Right atrium auricular region (tissue), 2 donors: ENCODE measurements at regions not wholly inside any gene's neighbourhood (a gene's known extent, or its start where the extent isn't known, plus 50 kb on each side); places are given as distances from the start of the nearest gene placed in this dataset.

Source experiments
- DNase-seq: peaks from one replicate; pipeline ENCODE4 v3.0.0-alpha.2; 2019; ENCODE audit warnings: low spot score
- H3K27ac ChIP-seq, 2 donors: fragments of 200-600 bp; sonication (generic); 1 replicate in 1 of 2; 2 replicates in 1 of 2; pipeline ENCODE4 v1.5.1; 2016 to 2019
- H3K27me3 ChIP-seq, 2 donors: fragments of 200-600 bp; sonication (generic); one replicate each; pipeline versions ENCODE4 v1.5.1 to v1.6.0; 2017 to 2019
- H3K36me3 ChIP-seq: fragments of 200-600 bp; sonication (generic); one replicate; pipeline ENCODE4 v1.5.1; 2016
- H3K4me1 ChIP-seq, 2 donors: fragments of 200-600 bp; sonication (generic); one replicate each; pipeline versions ENCODE4 v1.5.1 to v1.6.0; 2017 to 2019
- H3K4me3 ChIP-seq, 2 donors: fragments of 200-600 bp; sonication (generic); 1 replicate in 1 of 2; 2 replicates in 1 of 2; pipeline ENCODE4 v1.5.1; 2017 to 2019; ENCODE audit warnings: mild to moderate bottlenecking in 1 of 2, moderate library complexity in 1 of 2
- H3K9me3 ChIP-seq, 2 donors: fragments of 200-600 bp; sonication (generic); one replicate each; pipeline ENCODE4 v1.5.1; 2019
- TF ChIP-seq, protein P1 (sequence below), 2 donors: fragments of 200-600 bp; sonication (generic); IDR thresholded peaks; one replicate each; pipeline ENCODE4 v1.5.1; 2019; ENCODE audit warnings: antibody characterized with exemption in 2 of 2

DNA sequence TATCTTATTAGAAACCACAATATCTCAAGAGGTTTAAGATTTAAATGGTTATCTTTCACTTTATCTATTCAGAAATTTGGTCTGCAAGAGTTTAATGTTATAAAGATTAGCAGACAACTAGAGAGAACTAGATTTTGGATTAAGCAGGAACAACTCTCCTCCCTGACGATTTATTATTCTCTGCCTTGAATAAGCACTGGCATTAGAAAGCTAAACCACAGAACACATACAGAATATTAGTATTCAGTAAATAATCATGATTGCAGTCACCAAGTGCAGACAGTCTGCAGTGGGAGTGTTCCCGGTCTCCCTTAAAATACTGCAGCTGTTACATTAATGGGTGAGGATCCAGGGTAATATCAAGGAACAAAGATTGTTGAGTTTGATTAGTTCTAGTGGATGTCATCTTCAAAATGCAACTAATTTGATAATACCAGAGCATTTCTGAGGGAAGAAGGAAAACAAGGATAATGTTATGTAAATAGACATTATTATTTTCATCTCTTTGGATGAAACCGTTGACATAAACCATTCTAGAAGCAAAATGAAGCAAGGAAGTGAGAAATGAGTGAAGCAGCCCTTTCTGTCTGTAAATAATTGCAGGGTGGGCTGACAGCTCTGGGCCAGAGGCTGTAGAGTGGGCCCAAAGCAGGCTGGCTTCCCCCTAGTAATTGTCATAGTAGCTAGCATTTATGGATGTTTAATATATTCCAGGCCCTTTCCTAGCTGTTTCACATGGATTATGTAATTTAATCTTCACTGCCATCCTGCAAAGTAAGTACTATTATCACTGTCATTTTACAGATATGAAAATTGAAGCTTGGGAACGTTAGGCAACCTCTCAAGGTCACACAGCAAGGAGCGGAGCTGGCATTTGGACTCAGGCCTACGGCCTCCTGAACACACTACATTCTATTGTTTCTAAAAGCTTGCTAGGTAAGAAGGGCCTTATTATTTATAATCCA lies 79.4 kb downstream of the DYRK2 start:
- TF ChIP-seq, protein P1, sequence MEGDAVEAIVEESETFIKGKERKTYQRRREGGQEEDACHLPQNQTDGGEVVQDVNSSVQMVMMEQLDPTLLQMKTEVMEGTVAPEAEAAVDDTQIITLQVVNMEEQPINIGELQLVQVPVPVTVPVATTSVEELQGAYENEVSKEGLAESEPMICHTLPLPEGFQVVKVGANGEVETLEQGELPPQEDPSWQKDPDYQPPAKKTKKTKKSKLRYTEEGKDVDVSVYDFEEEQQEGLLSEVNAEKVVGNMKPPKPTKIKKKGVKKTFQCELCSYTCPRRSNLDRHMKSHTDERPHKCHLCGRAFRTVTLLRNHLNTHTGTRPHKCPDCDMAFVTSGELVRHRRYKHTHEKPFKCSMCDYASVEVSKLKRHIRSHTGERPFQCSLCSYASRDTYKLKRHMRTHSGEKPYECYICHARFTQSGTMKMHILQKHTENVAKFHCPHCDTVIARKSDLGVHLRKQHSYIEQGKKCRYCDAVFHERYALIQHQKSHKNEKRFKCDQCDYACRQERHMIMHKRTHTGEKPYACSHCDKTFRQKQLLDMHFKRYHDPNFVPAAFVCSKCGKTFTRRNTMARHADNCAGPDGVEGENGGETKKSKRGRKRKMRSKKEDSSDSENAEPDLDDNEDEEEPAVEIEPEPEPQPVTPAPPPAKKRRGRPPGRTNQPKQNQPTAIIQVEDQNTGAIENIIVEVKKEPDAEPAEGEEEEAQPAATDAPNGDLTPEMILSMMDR (IDR thresholded peaks at IDR 0.05), result no peak
- no peaks in the 10 kb centered on the region for H3K36me3 ChIP-seq
- H3K27me3 ChIP-seq, result no peaks in the 10 kb centered on the region
- H3K9me3 ChIP-seq, result no peaks in the 10 kb centered on the region
- peaks cover 0 to 8% of the 10 kb centered on the region in 2 donors for H3K4me1 ChIP-seq
- H3K4me3 ChIP-seq, result no peak overlapping the region
- no peak for DNase-seq
- H3K27ac ChIP-seq, result peak overlapping the region in 1 of 2 donors; percentile 23

DNA sequence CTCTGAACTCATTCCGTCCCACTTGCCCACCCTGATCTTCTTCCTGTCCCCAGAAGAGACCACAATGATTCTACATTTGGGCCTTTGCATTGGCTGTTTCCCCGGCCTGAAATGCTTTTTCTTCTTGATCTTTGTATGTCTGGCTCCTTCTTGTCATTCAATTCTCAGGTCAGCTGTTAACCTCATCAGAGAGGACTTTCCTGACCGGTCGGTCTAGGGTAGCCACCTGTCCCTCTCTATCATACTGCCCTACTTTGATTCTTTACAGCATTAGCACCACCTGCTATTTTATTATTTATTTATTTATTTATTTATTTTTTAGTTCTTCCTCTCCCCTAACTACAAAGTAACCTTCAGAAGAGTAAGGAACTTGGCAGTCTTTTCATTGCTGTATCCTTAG lies 84.3 kb downstream of the DYRK2 start:
- Histone ChIP-seq H3K27me3 (no peaks in the 10 kb centered on the region), H3K4me3 (no peak overlapping the region), H3K9me3 (no peaks in the 10 kb centered on the region), H3K36me3 (no peaks in the 10 kb centered on the region), H3K27ac (no peak overlapping the region), H3K4me1 (peaks cover 0 to 12% of the 10 kb centered on the region in 2 donors)
- TF ChIP-seq, protein P1 (IDR thresholded peaks at IDR 0.05), result no peak
- no peak for DNase-seq

DNA sequence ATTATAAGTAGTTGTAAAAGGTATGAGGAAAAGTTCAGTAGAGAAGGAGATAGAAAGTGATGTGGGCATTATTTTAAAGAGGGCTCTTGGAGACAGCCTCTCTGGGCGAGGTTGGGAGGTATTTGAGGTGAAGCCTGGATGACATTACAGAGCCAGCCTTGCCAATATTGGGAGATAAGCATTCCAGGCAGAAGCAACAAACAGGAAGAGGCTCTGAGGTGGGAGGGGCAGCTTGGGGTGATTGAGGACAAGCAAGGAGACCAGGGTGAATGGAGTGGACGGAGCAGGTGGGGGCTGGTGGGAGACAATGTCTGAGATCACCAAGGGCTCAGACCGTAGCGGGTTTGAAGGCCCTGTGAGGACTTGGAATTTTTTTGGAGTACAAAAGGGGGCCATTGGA lies 87.3 kb downstream of the DYRK2 start:
- H3K27ac ChIP-seq, result peak overlapping the region in 1 of 2 donors; percentile 7
- TF ChIP-seq, protein P1 (IDR thresholded peaks at IDR 0.05), result no peak
- no peak overlapping the region for H3K4me3 ChIP-seq
- H3K36me3 ChIP-seq, result no peaks in the 10 kb centered on the region
- H3K27me3 ChIP-seq, result no peaks in the 10 kb centered on the region
- peaks cover 0 to 6% of the 10 kb centered on the region in 2 donors for H3K4me1 ChIP-seq
- H3K9me3 ChIP-seq, result no peaks in the 10 kb centered on the region
- no peak for DNase-seq

DNA sequence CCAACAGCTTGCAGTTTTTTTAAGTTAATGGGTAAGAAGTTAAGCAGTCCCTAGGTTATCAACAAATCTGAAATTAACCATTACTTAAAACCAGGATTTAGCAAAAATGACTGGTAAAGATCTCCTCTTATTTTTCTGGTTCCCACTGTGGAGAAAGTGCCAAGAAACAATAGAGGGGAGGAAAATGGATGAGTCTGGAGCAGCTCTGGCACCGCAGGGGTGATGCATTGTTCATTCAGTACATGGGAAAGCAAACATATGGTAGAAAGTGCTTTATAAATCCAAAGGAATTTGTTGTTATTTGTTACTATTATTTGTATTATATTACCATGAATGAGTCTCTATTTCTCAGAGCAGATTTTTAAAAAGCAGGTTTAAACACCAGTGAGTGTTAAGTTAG lies 92.2 kb downstream of the DYRK2 start:
- Histone ChIP-seq H3K4me3 (no peak overlapping the region), H3K27ac (no peak overlapping the region), H3K36me3 (no peaks in the 10 kb centered on the region), H3K4me1 (peaks cover 0 to 5% of the 10 kb centered on the region in 2 donors), H3K27me3 (no peaks in the 10 kb centered on the region), H3K9me3 (no peaks in the 10 kb centered on the region)
- TF ChIP-seq, protein P1 (IDR thresholded peaks at IDR 0.05), result no peak
- DNase-seq, result no peak

DNA sequence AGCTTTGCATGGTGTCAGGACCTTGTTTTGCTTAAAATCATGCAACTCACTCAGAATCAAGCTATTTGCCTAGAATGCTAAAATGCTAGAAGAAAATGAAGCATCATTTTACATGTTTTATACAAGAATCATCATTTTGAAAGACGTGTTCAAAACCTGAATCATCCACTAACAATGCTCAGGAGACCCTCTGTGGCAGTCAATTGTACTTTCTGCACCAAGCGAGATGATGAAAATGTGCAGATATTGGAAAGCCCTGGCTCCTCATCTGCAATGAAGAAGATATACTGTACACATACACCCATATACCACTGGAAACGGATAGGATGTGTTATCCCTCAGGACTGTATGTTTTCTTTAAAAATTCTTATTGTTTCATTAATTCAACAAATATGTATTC lies 92.7 kb downstream of the DYRK2 start:
- Histone ChIP-seq H3K27ac (no peak overlapping the region), H3K36me3 (no peaks in the 10 kb centered on the region), H3K4me3 (no peak overlapping the region), H3K9me3 (no peaks in the 10 kb centered on the region), H3K27me3 (no peaks in the 10 kb centered on the region), H3K4me1 (no peaks in the 10 kb centered on the region)
- TF ChIP-seq, protein P1 (IDR thresholded peaks at IDR 0.05), result no peak
- no peak for DNase-seq
